Brain pericyte (primary cell): ENCODE measurements at regions not wholly inside any gene's neighbourhood (a gene's known extent, or its start where the extent isn't known, plus 50 kb on each side); places are given as distances from the start of the nearest gene placed in this dataset.

Experiments
- DNase-seq: peaks from one replicate; pipeline ENCODE4 v3.0.0-alpha.2; 2012; ENCODE audit warnings: low read depth, low spot score

DNA sequence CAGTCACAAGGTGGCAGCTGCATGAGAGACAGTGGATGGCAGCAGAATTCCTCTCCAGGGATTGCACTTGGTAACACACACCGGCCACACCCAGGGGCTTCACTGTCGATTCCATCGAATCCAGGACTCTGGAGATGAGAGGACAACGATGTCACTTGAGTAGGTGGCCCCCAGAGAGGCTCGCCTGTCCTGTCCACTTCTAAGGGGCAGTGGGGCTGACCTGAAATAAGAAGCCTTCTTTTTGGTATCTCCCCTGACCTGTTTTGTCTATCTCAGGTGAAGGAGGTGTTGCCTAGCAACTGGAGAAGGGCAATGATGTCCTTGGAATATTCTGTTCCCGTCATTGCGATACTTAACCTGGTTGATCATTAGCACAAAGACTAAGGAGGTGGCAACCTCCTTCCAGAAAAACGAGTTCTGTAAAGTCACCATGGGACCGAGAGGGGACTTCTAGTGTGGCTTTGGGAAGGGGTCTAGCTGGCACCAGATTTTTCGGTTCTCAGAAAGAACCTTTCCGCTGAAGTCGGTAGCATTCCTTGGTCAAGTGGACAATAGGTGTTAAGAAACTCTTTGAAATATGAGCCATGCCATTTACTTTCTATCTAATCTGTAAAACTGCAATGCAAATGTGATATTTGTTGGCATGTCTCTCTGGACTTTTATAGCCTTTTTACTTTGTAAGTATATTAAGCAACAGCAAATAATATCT is 85.2 kb upstream of the TMPRSS2 start:
- no peak for DNase-seq

DNA sequence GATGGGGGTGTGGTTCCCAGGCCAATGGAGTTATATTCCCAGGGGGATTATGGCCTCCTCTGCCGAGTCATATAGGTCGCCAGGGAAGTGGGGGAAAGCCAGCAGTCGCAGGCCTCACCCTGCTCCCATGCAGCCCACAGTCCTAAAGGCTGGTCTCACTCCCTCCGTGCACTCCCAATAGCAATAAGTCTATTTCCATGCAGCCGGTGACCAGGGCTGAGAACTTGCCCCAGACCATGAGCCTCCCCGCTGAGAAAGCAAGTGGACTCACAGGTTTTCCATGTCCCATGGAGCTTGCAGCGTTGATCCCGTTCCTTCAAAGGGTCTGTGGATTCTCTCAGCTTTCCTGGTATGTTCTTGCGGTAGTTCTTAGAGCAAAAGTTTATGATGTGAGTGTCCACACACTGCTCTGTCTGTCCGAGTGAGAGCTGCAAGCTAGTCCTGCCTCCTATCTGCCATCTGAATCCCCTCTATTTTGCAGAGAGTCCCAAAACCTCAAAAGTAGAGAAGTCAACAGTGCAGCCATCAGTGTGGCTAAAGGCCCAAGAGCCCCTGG is 81.7 kb upstream of the TMPRSS2 start:
- no peak for DNase-seq

DNA sequence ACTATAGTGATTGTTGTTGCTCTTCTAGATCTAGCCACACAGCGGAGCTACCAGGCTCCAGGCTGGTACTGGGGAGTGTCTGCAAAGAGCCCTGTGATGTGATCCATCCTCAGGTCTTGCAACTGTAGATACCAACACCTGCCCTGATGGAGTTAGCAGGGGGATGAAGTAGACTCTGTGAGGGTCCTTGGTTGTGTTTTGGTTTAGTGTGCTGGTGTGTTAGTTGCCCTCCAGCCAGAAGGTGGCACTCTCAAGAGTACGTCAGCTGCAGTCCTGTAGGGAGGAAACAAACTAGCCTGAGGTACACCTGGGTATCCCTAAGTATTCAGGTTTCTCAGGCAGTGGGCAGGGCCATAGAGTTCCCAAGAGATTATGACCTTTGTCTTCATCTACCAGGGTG is 81.2 kb upstream of the TMPRSS2 start:
- no peak for DNase-seq

DNA sequence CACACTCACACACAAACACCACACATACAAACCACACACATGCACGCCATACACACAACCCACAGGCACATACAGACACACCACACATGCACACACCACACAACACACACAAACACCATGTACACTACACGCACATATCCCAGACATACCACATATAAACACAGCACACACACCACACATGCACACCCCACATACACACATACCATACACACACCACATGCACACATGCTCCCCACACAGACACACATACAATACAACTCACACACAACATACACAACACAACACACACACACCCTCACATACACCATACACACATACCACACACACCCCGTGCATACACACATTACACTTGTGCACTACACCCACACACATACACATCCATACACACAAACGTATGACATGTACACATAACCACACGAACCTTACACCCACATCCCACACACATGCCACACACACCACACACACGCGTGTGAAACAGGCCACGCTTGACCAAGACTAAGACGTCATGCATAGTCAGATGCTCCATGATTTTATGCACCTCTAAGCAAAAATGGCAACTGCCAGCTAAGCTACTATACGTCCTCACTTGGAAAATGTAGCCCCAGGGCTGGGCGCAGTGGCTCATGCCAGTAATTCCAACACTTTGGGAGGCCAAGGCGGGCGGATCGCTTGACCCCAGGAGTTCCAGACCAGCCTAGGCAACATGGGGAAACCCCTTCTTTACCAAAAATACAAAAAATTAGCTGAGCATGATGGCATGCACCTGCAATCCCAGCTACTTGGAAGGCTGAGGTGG is 77.4 kb upstream of the TMPRSS2 start:
- no peak for DNase-seq

DNA sequence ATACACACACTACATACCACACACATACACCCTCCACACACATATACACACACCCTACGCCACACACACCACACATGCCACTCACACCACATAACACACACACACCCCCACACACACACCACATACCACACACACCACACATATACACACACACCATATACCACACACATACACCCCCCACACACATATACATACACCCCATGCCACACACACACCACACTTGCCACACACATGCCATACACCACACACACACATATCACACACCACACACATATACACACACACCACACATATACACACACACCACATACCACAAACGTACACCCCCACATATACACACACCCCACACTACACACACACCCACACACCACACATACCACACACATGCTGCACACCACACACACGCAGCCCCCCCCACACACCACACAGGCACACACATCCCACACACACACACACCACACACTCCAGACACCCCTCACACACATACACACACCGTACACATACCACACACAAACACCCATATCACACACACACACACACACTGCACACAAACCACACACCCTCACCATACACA is 76.7 kb upstream of the TMPRSS2 start:
- no peak for DNase-seq

DNA sequence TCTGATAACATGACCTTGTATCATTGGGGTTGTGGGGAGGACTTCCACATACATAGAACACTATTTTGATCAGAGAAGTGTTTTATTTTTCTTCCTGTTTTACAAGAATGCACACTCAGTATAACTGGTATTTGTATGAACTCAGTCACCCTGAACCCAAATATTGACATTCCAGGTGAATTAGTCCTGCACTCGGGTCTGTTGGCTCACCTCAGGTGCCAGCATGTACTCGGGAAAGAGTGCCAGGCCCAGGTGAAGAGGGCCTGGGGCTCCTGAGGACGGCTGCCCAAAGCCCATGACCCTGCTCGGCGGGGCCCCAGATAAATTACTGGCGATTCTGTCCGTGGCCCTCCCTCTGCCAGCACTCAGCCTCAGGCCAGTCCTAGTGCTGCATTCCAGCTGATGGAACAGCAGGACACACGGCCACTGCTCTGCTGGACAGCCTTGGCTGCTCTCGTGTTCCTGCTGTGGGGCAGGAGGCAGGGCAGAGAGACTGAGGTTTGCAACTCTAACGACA is 75.4 kb upstream of the TMPRSS2 start:
- peak; percentile 11 for DNase-seq

DNA sequence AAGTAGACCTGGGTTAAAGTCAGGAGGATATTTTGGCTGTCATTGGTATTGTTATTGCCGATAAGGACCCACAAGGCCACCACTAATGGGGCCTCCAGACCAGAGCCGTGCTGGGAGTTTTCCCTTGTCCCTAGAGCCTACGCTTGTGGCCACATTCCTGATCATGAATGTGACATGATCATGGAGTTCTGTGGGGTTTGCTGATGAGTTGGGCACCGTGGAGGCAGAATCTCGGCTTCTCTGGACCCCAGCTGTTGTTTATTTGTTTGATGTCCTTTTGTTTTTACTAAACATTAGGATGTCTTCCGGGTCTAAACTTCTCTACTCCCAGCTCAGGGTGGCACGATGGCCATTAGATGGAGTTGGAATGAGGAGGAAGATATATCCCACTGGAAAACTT is 74.9 kb upstream of the TMPRSS2 start:
- no peak for DNase-seq

DNA sequence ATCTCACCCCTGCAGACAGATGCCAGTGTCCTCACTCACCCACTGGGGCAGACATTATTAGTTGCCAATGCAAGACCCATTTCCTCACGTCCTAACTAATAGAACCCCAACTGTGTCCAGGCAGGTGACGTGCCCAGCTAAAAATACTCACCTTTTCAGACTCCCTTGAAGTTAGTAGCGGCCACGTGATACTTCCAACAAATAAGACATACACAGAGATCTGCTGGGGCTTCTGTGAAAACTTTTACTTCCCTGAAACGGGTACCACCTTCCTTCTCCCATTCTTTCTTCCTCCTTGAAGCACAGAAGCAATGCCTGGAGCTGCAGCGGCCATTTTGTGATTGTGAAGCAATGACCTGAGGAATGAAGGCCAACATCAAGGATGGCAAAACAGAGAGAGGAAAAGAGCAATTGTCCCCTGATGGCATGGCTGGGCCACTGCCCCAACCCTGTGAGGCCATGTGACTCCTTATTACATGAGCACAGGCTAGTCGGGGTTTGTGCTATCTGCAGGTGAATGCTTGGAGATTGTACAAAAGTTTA is 74.4 kb upstream of the TMPRSS2 start:
- no peak for DNase-seq

DNA sequence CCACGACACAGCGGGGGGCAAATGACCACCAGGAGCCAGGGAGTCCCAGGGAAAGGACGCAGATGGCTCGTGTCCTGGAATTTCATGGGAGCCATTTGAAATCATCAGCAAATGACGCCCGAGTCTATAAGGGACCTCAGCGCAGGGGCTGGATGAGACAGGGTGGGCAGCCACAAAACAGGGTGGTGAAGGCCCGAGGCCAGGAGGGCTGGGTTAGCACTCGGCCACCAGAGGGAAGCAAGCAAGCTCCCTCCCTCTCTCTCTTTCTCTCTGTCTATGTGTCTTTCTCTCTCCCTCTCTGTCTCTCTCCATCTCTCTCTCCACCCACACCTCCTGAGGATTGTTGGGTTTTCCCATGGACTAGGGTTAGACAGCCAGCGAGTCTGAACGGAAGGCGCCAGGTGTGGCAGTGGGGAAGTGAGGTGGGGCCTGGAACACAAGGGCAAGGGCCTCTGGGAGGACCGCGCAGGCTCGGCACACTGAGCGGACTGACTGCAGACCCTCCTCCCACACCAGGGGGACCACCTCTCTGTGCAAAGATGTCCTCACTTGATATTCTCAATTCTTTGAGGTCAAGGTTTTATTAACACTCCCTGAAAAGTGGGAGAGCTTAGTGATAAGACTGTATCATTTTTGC is 73.8 kb upstream of the TMPRSS2 start:
- DNase-seq: no peak

DNA sequence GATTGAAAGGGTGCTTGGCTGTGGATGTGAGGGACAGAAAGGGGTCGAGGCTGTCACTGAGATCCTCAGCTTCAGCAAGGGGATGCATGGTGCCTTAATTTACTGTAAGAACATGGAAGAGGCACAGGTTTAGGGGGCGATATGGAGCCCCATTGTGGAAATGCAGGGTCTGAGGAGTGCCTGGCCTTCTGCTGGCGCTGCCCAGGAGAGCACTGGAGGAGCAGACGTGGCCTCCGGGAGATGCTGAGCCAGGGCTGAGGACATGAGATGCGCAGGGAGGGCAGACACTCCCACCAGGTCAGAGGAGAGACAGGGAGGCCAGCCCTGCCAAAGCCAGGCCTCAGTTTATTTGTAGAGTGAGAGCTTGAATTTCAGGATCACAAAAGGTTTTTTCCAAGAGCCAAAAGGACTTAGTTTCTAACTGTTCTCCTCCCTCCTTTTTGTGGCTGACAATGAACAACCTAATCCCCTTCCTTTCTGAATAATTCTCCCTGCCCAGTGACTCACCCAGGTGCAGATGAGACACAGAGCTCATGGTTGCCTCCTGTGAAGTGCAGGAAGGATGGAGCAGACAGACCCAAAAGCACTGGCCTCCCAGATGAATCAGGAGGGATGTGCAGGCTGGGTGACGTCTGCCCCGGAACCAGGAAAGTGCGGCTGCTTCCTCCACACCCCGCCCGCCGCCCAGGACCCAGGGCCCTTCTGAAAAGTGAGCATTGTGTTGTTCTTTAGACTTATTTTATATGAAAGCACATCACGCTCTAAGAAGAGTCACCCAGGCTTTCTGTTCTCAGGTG is 73.0 kb upstream of the TMPRSS2 start:
- no peak for DNase-seq

DNA sequence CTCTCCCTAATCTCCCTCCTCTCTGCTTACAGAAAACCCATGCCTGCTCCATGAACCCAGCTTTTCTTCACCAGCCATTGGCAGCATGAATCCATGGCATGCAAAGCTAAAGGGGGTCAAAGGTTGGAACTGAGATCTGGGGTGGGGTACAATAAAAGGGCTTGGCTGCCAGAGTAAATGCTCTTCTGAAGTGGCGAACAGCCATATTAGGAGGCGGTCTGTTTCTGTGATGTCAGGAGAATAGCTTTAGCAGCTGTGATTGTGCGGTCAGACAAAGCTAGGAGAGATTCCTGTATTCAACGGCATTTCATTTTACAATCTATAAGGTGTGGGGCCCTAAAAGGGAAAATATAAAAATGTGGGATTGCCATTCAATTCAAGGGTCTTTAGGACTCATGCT is 71.7 kb upstream of the TMPRSS2 start:
- DNase-seq: no peak

DNA sequence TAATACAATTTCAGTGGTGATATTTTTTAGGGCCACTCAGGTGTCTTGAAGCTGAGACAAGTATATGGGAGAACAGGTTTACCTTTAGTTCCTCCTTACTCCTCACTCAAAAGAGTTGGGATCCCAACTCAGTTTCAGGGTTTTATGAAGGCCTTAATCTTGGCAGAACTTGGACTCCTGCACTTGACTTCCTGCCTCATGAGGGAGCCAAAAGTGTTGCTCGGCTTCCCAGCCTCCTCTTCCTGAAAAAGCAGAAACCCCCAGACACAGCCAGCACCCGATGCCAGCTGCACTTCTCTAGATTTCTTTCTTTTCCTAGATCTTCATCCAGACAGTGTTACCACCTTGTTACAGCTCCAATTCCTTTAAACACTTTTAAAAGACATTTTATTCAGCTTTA is 70.8 kb upstream of the TMPRSS2 start:
- DNase-seq: no peak

DNA sequence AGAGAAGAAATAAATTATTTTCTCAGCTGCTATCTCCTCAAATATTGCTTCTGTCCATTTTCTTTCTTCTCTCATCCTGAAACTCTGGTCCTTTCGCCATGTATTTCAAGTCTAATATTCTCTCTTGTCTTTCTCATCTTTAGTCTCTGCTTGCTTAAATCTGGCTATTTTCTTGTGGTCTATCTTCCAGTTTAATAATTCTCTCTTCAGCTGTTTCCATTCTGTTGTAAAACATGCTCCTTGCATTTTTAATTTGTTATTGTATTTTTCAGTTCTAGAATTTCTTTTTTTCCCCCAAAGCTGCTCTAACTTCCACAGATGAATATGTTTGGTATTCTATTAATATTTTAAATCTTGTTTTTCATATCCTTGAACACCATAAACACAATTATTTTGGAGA is 70.1 kb upstream of the TMPRSS2 start:
- no peak for DNase-seq

DNA sequence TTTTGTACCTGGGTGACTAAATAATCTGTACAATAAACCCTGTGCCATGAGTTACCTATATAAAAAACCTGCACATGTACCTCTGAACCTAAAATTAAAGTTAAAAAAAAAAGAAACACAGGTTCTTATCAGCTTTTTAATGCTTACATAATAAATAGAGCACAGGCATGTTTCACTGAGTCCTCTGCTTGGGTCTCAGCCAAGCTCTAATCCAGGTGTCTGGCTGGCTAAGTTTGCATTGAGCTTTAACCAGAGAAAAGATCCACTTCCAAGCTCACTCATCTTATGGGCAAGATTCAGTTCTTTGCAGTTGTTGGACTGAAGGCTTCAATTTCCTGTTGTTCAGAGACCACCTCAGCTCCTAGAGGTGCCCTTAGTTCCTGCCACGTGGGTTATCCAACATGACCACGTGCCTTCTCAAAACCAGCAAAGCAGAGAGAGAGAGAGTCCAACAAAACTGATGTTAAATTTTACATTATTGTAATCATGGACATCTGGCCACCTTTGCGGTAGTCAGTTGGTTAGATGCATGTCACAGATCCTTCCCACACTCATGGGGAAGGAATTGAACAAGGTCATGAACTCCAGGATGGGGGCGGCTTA is 68.2 kb upstream of the TMPRSS2 start:
- DNase-seq: no peak

DNA sequence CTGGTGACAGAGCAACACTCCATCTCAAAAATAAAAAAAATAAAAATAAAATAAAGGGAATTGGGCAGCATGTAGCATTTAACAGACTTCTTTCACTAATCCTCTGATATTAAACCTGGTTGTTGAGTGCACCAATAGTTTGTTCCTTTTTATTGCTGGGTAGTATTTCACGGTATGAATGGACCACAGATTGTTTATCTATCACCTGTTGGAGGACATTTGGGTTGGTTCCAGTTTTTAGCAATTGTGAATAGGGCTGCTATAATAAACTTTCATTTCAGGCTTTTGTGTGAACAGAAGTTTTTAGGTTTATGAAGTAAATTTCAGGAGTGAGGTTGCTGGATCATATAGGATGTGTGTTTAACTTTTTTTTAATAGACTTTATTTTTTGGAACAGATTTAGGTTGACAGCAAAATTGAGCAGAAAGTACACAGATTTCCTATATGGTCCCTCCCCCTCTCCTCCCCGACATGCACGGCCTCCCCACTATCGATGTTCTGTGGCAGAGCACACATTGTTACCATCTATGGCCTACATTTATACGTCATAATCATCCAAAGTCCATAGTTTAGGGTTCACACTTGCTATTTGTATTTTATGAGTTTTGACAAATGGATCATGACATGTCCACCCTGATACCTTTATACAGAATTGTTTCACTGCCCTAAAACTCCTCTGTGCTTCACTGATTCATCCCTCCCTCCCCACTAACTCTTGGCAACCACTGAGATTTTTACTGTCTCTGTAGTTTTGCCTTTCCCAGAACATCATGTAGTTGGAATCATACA is 66.1 kb upstream of the TMPRSS2 start:
- DNase-seq: no peak

DNA sequence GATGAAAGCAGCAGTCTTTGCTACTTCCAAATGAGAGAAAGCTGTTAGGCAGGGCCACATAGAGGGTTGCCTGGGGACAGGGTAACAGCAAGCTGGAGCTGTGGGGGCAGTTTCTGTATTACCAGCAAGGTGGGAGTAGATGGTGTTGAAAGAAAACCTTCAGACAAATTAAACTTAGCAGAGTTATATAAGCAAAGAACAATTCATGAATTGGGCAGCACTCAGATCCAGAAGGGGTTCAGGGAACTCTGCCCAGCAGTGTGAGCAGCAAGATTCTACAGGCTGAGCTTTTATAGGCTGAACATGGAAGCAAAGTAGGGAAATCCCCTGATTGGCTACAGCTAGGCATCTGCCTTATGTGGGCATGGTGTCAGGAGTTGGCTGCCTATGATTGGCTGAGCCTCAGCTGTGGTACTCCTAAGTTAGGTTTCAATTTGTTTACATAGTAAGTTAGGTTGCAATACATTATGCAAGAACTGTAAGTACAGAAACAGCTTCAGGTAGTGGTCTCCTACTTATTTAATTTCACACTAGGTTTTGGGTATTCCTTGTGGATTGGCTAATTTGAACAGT is 64.1 kb upstream of the TMPRSS2 start:
- DNase-seq: no peak

DNA sequence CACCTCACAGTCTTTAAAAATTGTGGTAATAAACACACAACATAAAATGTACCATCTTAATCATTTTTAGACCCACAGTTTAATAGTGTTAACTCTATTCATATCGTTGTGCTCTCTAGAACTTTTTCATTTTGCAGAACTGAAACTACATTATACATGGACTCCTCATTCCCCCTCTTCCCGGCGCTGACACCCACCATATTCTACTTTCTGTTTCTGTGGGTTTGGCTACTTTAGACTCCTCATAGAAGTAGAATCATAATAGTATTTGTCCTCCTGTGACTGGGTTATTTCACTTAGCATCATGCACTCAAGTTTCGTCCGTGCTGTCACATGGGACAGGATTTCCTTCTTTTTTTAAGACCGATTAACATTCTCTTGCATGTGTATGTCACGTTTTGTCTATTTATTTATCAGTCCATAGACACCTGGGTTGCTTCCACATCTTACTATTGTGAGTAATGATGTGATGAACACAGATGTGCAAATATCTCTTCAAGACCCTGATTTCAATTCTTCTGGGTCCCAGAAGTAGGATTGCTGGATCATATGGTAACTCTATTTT is 62.9 kb upstream of the TMPRSS2 start:
- no peak for DNase-seq

DNA sequence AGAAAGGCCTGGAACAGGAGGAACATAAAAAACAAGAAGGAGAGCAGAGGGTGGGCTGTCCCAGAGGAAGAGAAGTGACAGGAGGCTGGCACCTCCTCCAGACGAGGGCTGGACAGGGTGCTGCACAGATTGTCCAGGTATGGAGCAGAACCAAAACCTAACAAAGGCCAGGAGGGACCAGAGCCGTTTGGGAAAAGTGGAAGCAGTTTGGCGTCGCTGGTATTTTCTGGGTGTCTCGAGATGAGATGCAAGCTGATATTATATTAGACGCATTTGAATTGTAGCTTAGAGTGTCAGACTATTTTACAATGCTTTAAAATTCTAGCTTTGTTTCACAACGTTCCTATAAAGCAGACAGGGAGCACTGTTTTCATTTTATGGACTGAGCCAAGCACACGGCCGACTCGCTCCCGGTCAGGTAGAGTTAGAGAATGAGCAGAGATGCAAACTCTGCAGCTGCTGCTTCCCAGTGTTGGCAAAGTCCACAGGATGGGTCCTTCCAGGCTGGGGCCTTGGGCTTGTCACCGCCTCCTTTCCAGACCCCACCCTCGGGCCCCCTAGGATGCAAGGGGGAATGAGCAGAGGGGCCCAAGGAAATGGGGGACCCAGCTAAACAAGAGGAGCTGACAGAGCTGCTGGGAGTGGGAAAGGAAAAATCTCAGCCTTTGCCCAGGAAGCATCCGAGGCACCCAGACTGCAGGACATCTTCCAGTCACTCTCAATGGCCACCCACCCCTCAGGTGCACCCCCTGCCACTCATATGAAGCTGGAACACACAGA is 60.8 kb upstream of the TMPRSS2 start:
- DNase-seq: no peak
